Stimulated activated CD4-positive, alpha-beta T cell treated with anti-CD3 and anti-CD28 coated beads, Interleukin-2, amount 100 ng/mL, for 24 hours (primary cell): ENCODE measurements at regions not wholly inside any gene's neighbourhood (a gene's known extent, or its start where the extent isn't known, plus 50 kb on each side); places are given as distances from the start of the nearest gene placed in this dataset.

Source experiments
- DNase-seq, 2 donors: peaks; one replicate each; pipeline ENCODE4 v3.0.0-alpha.2; 2020

DNA sequence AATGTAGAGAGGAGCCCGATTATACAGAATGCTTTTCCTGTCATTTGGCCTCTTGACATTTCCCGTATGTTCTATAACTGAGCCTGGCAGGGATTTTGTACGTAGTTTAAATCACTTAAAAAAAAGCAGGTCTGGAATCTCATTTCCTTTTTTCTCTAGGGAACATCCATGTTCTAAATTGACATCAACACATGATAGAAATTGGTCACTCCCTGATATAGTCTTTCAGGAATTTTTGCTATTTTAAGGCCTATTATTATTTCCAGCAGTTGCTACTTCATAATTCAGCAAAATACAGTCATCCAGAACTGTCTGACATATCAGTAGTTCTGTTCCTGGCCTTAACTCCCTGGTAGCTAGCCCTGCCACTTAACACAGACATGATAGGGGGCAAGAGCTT lies 565.7 kb upstream of the ZEB2 start:
- DNase-seq = no peak

DNA sequence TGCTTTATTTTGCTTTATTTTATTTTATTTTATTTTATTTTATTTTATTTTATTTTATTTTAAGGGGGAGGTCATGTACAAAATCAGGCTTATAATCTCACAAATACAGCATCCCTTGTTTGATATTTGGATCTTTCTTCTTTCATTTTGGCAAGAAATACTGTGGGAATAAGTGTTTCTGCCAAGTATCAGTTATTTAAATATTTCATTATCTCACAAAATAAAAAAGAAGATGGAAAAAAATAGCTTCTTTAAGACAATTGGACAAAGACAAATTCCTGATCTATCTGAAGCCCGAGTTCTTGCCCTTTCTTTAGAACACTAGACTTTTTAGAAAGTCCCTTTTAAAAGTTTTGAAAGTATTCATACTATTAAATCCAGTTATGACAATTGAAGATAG lies 560.5 kb upstream of the ZEB2 start:
- DNase-seq = no peak

DNA sequence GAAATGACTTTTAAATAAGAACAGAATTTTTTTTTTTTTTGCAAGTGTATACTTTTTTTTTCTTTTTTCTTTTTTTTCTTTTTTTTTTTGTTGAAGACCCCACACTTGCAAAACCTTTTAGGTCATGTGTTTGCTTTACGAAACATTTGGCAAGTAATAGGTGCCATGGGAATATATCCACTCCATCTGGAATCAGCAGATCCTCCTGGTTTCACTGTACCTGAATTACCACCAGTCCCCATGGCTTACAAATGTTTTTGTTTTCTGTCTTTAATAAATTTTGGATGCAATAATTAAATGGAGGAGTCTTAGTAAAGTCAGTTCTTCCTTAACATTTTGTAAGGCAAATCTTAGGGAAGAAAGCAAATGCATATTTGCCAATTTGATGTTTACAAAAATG lies 559.7 kb upstream of the ZEB2 start:
- no peak for DNase-seq

DNA sequence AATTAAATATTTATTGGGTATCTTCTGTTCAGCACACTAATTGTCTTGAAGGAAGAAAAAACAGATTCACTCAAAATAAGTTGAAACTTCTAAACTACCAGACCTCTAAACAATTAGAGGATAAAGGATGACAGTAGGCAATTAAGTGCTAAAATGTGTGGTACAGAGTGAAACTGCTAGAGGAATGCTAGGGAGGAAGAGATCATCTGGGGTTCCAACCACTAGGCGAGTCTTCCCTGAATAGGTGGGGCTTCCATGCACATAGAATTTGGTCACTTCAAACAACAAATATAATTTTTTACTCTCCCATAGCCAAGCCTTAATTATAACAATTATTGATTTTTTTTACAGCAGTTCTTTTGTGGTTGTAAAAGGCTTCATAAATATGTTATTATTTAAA lies 559.0 kb upstream of the ZEB2 start:
- no peak for DNase-seq

DNA sequence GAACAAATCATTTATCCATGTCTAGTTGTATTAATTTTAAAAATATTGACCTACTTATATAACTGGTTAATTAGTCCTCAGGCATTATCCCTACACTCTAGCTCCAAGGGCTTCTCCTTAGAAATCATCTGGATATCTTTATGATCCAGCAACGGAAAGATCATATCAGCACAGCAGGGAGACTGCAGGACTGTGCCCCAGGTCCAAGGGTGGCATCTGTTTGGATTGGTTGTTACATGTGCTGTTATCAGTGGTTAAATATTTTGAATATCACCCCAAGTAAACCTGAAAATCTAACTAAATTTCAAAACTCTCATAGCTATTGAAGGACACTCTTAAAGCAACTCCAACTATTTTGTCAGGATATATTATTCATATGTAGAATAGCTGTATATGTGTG lies 556.2 kb upstream of the ZEB2 start:
- DNase-seq = no peak

DNA sequence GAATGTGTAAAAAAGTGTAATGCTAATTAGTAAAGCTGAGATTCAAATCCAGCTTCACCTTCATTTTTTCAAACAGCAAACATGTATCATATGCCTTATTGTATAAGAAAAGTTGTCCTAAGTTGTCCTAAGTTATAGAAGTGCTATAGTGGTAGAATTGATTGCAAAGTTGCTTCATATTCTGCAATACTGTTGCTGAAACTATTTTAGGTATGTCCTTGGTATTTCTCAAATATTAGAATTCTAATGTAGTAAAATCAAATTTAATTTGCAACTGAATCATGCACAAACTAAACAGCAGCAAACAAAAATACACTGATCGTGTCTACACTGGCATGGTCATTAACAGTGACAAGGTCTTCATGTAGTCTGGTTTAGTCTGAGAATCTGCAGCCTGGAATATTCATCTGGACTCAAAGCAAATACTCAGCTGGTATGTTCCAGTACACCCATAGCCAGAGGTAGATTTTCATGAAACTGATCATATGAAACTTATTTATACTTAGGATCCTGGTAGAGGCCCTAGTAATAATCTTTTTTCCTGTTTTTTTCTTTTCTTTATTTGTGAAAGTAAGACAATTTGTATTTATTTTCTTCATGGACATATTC lies 555.6 kb upstream of the ZEB2 start:
- no peak for DNase-seq

DNA sequence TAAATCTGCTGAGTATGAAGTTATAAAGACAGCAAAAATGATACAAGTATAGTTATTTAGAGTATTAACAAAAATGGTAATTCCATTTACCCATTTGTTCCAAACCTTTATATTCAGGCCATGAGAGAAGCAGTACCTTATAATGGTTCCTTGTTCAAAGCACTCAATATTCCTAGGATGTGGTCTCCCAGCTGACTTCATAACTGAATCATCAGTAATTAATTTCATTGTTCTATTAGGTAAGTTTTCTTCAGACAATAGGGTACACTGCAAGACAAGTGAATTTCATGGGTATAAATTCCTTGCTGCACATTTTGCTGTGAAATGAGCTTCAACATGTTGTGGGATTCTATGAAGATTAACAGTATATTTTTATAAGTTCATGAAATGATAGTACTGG lies 550.8 kb upstream of the ZEB2 start:
- DNase-seq = no peak

DNA sequence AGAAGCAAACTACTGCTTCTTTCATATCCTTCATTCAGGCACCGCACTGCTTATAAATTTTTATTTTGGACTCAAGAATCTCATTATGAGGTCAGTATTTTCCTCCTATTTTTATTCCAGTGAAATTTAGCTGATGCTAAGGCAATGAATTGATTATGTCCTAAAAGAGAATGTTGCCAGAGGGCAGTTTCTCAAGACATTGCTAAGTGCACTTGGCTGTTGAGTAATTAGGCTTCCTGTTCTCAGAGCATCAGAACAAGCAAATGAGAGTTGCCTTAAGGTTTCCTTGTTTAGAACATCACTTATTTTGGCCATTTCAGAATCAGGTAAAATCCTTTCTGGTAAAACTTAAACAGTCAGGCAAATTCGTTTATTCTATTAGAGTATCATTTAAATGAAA lies 548.6 kb upstream of the ZEB2 start:
- no peak for DNase-seq

DNA sequence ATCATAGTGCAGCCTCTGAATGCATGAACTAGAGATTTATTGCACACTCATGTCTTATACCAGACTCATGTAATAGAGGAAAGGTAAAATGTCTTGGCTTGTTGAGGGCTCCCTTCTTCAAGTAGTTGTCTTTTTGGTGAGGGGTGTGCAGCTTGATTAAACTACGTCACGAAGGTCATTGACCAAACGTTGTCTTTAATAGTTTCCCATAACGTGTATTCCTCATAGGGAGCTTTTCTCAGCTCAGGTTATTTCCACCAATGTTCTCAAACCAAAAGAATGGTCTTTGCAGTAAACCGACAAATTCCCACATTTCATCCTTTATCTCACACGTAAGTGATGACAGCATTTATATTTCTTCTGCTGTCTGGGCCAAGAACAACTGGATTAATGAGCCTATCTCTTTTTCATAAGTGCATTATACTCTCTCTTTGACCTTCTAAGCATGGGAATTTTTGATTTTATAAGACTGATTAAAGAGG lies 547.7 kb upstream of the ZEB2 start:
- DNase-seq = no peak

DNA sequence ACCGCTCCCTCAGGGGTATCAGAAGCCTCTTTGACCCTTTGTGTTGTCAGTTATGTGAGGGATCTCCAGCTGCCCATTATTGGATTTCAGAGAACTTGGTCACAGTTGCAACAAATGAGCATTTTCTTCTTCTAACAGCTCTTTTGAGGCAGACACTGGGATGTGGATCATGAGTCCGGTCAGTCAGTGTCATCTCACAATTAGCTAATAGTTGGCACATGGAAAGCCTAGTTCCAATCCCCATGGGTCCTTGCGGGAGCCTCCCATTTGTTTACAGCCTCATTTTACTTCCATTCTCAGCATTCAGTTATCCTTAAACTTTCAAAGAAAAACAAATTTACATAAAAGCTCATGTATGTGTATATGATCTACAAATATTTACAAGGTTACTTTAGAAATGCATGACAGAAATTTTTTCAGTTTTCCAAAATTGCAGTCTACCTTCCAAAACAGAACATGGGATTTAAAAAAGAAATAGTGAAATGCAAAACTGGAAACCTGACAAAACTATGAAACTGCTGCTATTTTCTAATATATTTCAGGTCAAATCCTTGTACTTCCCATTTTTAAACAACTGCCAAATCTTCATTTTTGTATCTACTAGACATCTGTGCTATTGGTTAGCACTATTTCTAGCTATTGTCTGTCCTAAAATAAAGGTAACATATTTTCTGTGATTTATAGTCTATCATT lies 547.1 kb upstream of the ZEB2 start:
- no peak for DNase-seq

DNA sequence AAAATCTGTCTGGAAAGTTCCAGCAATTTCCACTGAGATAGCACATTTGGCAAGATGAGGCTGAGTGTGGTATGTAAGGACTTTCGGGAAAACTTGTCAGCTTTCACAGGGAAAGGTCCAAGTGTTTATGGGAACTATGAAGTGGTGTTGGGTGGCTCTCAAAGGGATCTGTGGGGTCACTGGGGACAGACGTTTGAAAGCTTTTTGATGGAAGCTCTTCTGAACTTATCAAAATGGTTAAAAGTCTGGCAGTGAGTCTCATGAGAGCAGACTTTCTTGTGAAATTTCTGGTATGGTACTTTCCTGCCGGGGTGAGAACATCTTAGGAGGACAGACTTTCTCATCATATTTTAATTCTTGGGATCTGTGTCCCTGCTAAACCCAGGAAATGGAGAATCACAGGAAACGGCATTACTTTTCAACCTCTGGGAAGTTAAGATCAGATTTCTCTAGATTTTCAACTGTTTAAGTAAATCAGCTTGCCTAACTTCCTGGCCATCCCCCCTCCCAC lies 546.3 kb upstream of the ZEB2 start:
- DNase-seq = no peak

DNA sequence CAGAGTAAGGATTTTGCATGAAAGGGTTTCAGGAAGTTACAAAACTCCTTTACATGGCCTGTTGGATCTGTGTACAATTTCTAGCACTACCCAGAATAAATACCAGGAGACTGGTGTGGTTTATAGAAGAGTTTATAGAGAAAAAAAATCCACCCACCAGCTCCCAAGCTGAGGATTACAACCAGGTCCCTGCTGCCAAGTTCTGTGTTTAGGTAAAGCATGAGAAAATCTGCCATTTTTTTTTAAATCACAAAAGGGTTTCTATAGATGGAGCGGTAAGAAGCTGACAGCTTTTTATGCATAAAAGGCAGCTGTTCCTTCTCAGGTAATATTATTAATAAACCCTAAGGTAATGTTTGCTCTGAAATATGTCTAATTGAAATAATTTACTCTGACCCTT lies 545.4 kb upstream of the ZEB2 start:
- DNase-seq = no peak

DNA sequence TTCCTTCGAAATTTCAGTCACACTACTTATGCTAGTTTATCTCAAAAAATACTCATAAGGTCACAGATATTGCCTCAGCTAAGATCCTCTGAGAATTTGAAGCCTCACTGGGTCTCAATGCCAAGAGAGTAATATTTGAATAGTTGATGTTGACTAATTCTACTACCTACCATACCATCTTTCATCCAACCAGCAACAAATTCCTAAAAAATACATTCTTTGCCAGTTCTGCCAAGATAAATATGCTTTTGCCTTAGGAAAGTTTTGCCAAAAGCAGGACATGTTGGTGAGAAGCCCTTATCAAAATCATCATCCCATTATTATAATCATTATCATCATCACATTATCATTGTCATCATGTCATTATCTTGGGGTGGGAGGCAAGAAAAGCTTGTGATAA lies 544.6 kb upstream of the ZEB2 start:
- no peak for DNase-seq

DNA sequence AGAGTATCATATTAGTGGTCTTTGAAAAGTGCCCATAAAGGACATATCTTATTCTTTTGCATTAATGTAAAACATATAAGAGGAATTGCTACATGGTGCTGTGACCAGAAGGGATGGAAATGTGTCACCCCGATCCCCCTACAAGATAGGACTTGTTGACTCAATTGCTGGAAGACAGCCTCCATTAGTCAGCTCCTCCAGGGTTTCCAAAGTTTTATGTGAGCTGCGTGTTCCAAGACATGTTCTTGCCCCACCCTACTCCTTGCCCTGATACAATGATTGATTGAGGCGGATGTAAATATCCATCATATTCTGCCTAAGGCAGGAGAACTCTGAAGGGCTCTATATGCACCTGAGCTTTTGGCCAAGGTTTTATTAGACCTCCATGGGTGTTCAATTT lies 541.0 kb upstream of the ZEB2 start:
- DNase-seq = no peak

DNA sequence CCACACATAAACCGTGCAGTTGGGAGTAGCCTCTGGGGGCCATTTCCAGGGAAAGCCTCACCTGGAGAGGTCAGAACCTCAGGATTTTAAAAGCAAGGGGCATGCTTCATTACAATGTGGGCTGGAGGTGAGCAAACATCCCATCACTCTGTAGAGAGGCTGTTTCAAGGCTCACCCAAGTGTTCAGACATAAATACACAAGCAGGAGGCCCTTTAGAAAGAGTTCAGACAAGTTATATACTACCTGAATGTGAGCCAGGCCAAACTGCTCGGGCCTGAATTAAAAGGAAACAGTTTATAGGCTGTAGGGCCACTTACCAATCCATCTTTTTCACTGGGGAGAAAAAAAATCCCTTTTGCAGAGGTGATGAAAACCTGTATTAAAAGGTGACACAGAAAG lies 540.0 kb upstream of the ZEB2 start:
- no peak for DNase-seq

DNA sequence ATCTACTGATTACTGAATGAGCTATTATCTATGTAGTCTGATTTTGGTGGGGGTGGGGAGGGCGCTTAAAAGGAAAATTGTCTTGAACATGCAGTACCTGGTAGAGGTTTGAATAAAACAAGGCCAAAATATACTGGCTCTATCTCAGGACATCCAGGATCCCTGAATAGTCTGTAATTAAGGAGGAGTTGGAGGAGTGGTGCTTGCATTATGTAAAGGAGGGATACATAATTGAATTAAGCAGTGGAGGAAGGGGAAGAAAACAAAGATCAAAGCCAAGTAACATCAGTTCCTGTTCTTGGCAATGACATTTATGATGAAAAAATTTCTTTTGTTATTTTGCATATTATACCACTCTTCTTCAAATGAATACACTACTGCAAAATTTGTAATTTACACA lies 539.4 kb upstream of the ZEB2 start:
- DNase-seq = no peak

DNA sequence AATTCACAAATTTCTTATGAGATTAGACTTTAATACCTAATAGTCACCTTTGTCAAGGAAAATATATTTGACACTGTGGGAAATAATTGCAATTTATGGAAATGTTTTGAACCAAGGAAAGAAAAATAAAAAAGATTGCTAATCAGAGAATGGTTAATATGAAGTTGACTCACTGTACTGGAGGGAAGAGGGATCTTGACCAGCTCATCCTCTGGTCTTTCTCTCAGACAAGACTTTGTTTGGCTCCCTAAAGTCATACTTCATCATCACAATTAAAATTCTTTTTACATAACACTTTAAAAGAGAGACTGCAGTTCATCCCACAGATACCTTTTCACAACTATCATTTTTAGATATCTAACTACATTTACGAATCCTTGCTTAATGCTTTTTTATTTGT lies 538.5 kb upstream of the ZEB2 start:
- DNase-seq = no peak

DNA sequence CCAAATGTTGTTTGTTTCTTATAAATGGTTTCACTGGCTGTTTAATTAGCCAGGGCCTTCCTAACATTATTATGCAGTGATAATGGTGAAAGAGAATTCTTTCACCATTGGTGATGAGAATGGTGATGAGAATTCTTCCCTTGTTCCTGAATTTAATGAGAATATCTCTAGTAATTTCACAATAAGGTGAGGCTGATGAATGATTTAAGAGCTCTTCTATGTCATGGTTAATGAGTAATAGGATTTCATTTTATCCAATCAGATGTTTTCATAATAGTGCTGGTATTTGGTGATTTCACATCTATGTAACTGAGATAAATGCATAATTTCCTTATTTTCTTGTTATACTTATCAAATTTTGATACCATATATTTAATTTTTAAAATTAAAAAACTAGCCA lies 535.7 kb upstream of the ZEB2 start:
- DNase-seq = no peak

DNA sequence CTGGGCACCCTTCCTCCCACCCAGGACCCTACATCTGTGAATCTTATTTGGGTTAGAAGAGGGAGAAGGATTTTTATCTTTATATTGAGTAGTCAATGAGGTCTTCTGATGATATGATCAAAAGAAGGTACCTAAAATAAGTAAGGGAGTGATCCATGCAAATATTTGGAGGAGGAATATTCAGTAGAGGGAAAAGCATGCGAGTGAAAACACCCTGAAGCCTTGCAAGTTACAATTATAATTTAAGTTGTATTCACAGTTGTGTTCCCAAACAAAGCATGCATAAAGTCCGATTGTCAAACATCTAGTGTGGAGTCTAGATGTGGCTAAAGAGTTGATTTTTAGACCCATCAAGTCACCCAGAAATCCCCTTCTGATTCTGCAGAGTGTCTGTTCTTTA lies 530.2 kb upstream of the ZEB2 start:
- no peak for DNase-seq

DNA sequence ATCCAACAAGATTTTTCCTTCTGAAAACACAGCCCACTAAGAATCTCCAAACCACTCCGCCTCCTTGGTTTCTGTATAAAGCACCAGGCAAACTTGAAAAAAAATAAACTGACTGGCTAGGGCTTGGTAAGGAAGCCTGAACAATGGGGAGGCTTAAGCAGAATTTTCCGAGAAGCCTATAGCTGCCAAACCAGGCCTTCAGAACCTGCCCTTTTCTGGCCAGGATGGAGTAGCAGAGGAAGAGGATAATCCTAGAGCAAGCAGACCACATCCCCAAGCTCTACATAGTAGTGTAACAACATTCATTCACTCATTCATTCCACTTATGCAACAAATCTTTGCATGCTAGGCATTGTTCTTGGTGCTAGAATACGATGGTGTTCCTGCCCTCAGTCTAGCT lies 529.6 kb upstream of the ZEB2 start:
- no peak for DNase-seq

DNA sequence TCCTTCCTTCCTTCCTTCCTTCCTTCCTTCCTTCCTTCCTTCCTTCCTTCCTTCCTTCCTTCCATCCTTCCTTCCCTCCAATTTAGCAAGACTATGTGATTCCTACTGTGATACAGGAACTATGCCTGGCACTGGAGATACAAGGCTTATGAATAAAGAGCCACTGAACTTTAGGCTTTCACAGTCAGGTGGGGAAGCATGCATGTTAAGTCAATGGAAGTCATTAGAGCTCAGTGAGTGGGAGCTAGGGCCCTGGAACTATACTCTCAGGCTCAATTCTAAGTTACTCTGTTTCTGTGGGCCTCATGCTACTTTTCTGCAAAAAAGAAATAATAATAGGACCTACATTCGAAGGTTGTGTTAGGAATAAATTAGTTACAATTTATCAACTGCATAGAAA lies 527.6 kb upstream of the ZEB2 start:
- no peak for DNase-seq

DNA sequence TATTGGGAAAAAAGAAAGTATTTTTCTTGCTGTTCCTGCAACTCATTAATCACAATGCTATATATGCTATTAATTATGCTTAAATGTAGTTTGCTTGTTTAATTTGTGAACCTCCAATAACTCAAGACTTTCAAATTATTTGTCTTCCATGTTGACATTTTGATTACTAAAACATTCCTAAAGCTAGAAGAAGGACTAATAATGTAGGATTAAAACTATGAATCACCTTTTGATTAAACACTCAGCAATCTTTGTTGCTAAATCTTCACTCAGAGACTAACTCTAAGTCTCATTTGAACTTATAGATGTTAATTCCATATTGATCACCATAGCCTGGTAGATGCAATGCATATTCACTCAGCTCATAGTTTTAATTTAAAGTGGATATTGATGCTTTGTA lies 524.6 kb upstream of the ZEB2 start:
- no peak for DNase-seq

DNA sequence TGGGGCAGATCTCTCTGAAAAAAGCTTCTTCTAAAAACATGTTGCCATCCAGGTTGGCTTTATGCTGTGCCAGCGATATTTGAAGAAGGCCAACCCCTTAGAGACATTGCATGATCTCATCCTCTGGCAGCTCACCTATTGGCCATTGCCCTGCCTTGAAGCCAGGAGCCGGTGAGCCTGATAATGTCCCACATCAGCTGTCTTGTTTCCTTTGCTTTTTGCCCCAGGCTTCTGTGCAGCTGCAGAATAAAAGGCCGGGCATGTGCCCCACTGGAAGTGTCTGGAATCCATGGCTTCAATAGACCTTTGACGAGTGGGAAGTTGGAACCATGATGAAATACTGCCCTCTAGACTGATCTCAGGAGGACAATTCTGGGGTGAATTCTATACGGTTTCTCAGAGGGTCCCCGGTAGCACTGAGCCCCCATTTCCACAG lies 523.5 kb upstream of the ZEB2 start:
- DNase-seq = no peak

DNA sequence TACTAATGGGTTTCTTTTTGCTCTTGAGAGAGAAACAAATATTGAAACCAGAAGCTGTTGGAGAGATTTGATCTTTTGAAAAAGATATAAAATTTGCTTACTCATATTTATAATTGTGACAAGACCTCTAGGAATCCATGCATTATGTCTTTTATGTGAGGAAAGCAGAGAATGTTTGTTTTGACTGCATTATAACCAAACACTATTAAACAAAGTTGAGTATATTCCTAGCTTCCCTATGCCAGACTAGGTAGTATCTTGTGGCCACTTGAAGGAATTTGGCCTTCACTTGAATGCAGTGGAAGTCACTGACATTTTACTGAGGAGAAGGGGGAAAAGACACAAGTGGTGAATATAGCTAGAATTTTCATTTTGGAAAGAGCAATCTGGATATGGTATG lies 521.8 kb upstream of the ZEB2 start:
- no peak for DNase-seq

DNA sequence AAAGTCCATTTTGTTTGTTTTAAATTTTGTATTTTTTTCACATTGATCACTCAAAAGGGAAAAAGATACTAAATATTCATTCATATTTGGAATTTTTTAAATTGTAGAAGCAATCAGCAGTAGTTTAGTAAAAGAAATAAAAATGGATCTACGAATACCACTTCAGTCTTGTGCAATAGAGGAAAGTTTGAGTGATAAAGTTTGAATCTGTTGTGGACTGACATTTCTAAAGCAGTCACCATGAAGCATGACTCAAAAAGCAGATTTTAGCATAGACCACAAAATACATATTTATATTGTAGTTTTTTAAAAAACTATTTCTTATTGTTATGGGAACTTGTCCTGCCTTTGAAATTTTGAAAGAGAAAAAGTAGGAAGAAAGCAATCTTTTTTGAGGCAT lies 520.5 kb upstream of the ZEB2 start:
- DNase-seq = no peak
